SK-N-SH treated with all-trans-retinoic acid at 6 μM for 48 hours (cell line): ENCODE measurements at regions not wholly inside any gene's neighbourhood (a gene's known extent, or its start where the extent isn't known, plus 50 kb on each side); places are given as distances from the start of the nearest gene placed in this dataset.

Source experiments
- ATAC-seq: fragments of 200-7000 bp; cut with Tn5 transposase; 3 replicates; pipeline ENCODE4 v1.9.1; 2020; ENCODE audit warnings: mild to moderate bottlenecking, moderate library complexity
- CREB5 ChIP-seq: fragments of 250-450 bp; sonication (Bioruptor Pico); IDR thresholded peaks from 2 replicates; pipeline ENCODE4 v1.5.1; 2020; ENCODE audit warnings: low read depth, mild to moderate bottlenecking, moderate library complexity
- ESRRG ChIP-seq: fragments of 250-450 bp; sonication (Bioruptor Pico); IDR thresholded peaks from 2 replicates; pipeline ENCODE4 v1.6.1; 2021; ENCODE audit warnings: mild to moderate bottlenecking
- GLIS3 ChIP-seq: fragments of 250-450 bp; sonication (Bioruptor Pico); IDR thresholded peaks from 2 replicates; pipeline ENCODE4 v1.5.0; 2020; ENCODE audit warnings: mild to moderate bottlenecking, moderate library complexity
- ISL1 ChIP-seq: fragments of 250-450 bp; sonication (Bioruptor Pico); IDR thresholded peaks from 2 replicates; pipeline ENCODE4 v2.1.2; 2022; ENCODE audit warnings: mild to moderate bottlenecking, moderate library complexity
- PATZ1 ChIP-seq: fragments of 250-450 bp; sonication (Bioruptor Pico); IDR thresholded peaks from 2 replicates; pipeline ENCODE4 v1.8.0; 2020; ENCODE audit warnings: mild to moderate bottlenecking, moderate library complexity, borderline replicate concordance
- POU6F1 ChIP-seq: fragments of 250-450 bp; sonication (Bioruptor Pico); IDR thresholded peaks from 2 replicates; pipeline ENCODE4 v1.8.0; 2021; ENCODE audit warnings: low read depth, mild to moderate bottlenecking, moderate library complexity, borderline replicate concordance
- PPARA ChIP-seq: fragments of 250-450 bp; sonication (Bioruptor Pico); IDR thresholded peaks from 2 replicates; pipeline ENCODE4 v1.5.0; 2020; ENCODE audit warnings: mild to moderate bottlenecking, borderline replicate concordance
- RARB ChIP-seq: fragments of 250-450 bp; sonication (Bioruptor Pico); IDR thresholded peaks from 2 replicates; pipeline ENCODE4 v1.8.0; 2021; ENCODE audit warnings: mild to moderate bottlenecking, moderate library complexity
- SNAI2 ChIP-seq: fragments of 250-450 bp; sonication (Bioruptor Pico); IDR thresholded peaks from 2 replicates; pipeline ENCODE4 v1.5.0; 2020; ENCODE audit warnings: mild to moderate bottlenecking, moderate library complexity
- TCF4 ChIP-seq: fragments of 250-450 bp; sonication (Bioruptor Pico); IDR thresholded peaks from 2 replicates; pipeline ENCODE4 v1.8.0; 2021; ENCODE audit warnings: mild to moderate bottlenecking, moderate library complexity, borderline replicate concordance
- TOX ChIP-seq: fragments of 250-450 bp; sonication (Bioruptor Pico); IDR thresholded peaks from 2 replicates; pipeline ENCODE4 v1.8.0; 2021; ENCODE audit warnings: mild to moderate bottlenecking, moderate library complexity, borderline replicate concordance
- TSHZ2 ChIP-seq: fragments of 250-450 bp; sonication (Bioruptor Pico); IDR thresholded peaks from 2 replicates; pipeline ENCODE4 v1.5.0; 2020; ENCODE audit warnings: mild to moderate bottlenecking, moderate library complexity
- ZC3H10 ChIP-seq: fragments of 250-450 bp; sonication (Bioruptor Pico); IDR thresholded peaks from 2 replicates; pipeline ENCODE4 v1.5.1; 2021; ENCODE audit warnings: mild to moderate bottlenecking, moderate library complexity
- ZFP3 ChIP-seq: fragments of 250-450 bp; sonication (Bioruptor Pico); IDR thresholded peaks from 2 replicates; pipeline ENCODE4 v1.5.0; 2020; ENCODE audit warnings: mild to moderate bottlenecking, moderate library complexity
- ZFP30 ChIP-seq: fragments of 450-650 bp; formaldehyde crosslinking; IDR thresholded peaks from 2 replicates; pipeline ENCODE4 v1.5.0; 2022; ENCODE audit warnings: mild to moderate bottlenecking, moderate library complexity
- ZNF70 ChIP-seq: fragments of 450-650 bp; formaldehyde crosslinking; IDR thresholded peaks from 2 replicates; pipeline ENCODE4 v1.5.0; 2020; ENCODE audit warnings: mild to moderate bottlenecking, moderate library complexity
- ZNF8 ChIP-seq: fragments of 450-650 bp; formaldehyde crosslinking; IDR thresholded peaks from 2 replicates; pipeline ENCODE4 v1.5.0; 2020; ENCODE audit warnings: mild to moderate bottlenecking, moderate library complexity

GRCh38 chr3:775178-775880 is 317.5 kb upstream of the CNTN6 start:
- ATAC-seq: no peak
- no peak for TF ChIP-seq ZNF70 (CRISPR knock-in tag)
- TF ChIP-seq ESRRG (CRISPR knock-in tag): no peak
- TF ChIP-seq GLIS3 (CRISPR knock-in tag): no peak
- TF ChIP-seq PATZ1 (CRISPR knock-in tag): no peak
- no peak for TF ChIP-seq TSHZ2 (CRISPR knock-in tag)
- no peak for TF ChIP-seq TCF4 (CRISPR knock-in tag)
- TF ChIP-seq CREB5 (CRISPR knock-in tag): no peak

GRCh38 chr3:780505-780904 is 312.3 kb upstream of the CNTN6 start:
- ATAC-seq: no peak
- TF ChIP-seq CREB5 (CRISPR knock-in tag): no peak
- TF ChIP-seq ZC3H10 (CRISPR knock-in tag): no peak
- TF ChIP-seq TCF4 (CRISPR knock-in tag): no peak
- TF ChIP-seq POU6F1 (CRISPR knock-in tag): no peak
- TF ChIP-seq RARB (CRISPR knock-in tag): no peak
- no peak for TF ChIP-seq ZNF70 (CRISPR knock-in tag)
- no peak for TF ChIP-seq ZNF8 (CRISPR knock-in tag)

- no peak for ATAC-seq
- TF ChIP-seq TCF4 (CRISPR knock-in tag): no peak
- no peak for TF ChIP-seq SNAI2
- no peak for TF ChIP-seq ISL1 (CRISPR knock-in tag)
- TF ChIP-seq PPARA (CRISPR knock-in tag): no peak
- TF ChIP-seq ESRRG (CRISPR knock-in tag): no peak
- no peak for TF ChIP-seq ZFP30
- TF ChIP-seq PATZ1 (CRISPR knock-in tag): no peak
- no peak for TF ChIP-seq TOX (CRISPR knock-in tag)
- no peak for TF ChIP-seq ZFP3
- no peak for TF ChIP-seq CREB5 (CRISPR knock-in tag)
- no peak for TF ChIP-seq ZC3H10 (CRISPR knock-in tag)
- no peak for TF ChIP-seq ZNF8 (CRISPR knock-in tag)
These were observed 301.4 kb upstream of the CNTN6 start for GRCh38 chr3:791442-791841.
